ENCODE measurements at regions not wholly inside any gene's neighbourhood (a gene's known extent, or its start where the extent isn't known, plus 50 kb on each side); places are given as distances from the start of the nearest gene placed in this dataset.

DNA sequence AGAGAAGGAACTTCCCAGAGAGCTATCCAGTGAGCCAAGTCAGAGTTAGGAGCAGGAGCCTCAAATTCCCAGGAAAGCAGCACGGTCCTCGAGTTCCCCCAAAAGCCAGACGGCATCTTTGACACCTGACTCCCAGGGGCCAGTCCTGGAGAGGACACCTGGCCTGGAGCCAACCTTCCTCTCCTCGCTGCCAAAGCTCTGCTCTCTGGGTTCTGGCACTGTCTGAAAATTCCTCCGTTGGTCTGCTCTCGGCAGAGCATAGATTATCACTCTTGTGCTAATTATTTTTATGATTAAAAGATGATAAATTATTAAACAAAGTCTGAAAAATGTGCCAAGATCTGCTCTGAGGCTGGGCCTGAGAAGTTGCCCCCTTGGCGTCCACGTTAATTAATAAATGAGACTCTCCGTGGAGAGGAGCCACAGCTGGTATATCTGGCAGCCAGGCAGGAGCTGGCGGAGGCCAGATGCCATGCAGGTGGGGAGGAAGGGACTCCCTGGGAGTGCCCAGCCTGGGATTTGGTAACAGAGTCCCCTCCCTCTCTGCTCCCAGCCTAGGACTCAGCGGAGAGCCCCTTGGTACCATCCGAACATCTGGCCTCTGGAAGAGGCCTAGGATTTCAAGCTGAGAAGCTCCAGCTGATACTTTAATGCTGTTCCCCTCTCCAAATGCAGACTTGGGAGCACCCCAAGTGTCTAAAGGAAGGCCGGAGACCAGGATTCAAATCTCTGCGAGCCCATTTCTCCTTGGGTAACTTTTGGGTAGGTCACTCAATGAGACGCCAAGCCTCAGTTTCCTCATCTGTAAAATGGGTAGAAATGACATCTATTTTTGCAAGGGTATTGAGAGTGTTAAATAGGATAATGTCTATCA, 163.7 kb upstream of the POU3F1 start:
- Histone ChIP-seq H3K4me3 (ENCODE audit: low read length in 3 of 3) (no peak overlapping the region), H3K4me1 (ENCODE audit: control insufficient read depth in 3 of 3, insufficient read depth in 3 of 3, low read length in 3 of 3) (no peaks in the 10 kb centered on the region), H3K36me3 (ENCODE audit: control insufficient read depth in 3 of 3, insufficient read depth in 3 of 3, low read length in 3 of 3) (no peaks in the 10 kb centered on the region), H3K27ac (ENCODE audit: low read depth, low read length) (no peak overlapping the region), H3K9me3 (ENCODE audit: control insufficient read depth in 3 of 3, low read length in 3 of 3) (no peaks in the 10 kb centered on the region), H3K9ac (ENCODE audit: low read depth in 1 of 3, low read length in 3 of 3) (no peak overlapping the region), H3K27me3 (ENCODE audit: control insufficient read depth in 3 of 3, insufficient read depth in 3 of 3, low read length in 3 of 3) (peaks cover 21 to 40% (median 30%) of the 10 kb centered on the region in 3 donors)

DNA sequence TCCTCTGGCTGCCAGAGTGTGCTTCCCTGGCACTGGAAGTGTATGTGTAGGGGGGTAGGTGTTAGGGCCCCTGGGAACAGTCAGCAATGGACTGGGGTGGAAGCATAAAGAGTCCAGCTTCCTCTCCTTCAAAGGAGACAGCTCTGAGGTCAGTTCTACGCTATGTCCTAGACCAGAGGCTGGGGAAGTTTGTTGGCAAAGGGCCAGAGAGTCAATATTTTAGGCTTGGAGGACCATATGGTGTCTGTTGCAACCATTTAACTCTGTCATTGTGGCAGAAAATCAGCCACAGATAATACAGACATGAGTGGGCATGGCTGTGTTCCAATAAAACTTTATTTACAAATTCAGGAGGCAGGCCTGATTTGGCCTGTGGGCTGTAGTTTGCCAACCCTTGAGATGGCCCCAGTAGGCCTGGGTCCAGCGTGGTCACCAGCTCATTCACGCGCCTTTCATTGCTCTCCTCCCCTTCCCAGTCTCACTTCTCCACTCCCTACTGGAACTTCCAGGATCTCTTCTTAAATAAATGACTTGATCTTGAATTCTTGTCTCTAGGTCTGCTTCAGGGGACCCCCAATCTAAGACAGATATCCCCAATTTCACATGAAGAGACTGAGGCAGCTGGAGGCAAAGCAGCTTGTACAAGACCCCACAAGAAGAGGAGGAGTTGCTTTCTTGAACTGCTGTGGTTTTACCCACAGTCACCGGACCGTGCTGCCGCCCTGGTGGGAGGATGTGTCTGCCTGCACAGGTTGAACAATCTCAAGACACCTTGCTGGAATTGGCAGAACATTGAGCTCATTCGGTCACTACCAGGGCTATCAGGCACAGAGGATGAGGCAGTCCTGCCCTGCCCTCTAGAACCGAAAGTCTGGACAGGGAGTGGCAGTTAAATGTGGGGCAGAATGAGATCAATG, 162.4 kb upstream of the POU3F1 start:
- H3K9ac ChIP-seq (ENCODE audit: low read depth in 1 of 3, low read length in 3 of 3) = no peak overlapping the region
- H3K27me3 ChIP-seq (ENCODE audit: control insufficient read depth in 3 of 3, insufficient read depth in 3 of 3, low read length in 3 of 3) = peaks cover 11 to 30% (median 23%) of the 10 kb centered on the region in 3 donors
- H3K36me3 ChIP-seq (ENCODE audit: control insufficient read depth in 3 of 3, insufficient read depth in 3 of 3, low read length in 3 of 3) = no peaks in the 10 kb centered on the region
- H3K4me1 ChIP-seq (ENCODE audit: control insufficient read depth in 3 of 3, insufficient read depth in 3 of 3, low read length in 3 of 3) = no peaks in the 10 kb centered on the region
- no peak overlapping the region for H3K4me3 ChIP-seq (ENCODE audit: low read length in 3 of 3)
- no peaks in the 10 kb centered on the region for H3K9me3 ChIP-seq (ENCODE audit: control insufficient read depth in 3 of 3, low read length in 3 of 3)
- H3K27ac ChIP-seq (ENCODE audit: low read depth, low read length) = no peak overlapping the region

DNA sequence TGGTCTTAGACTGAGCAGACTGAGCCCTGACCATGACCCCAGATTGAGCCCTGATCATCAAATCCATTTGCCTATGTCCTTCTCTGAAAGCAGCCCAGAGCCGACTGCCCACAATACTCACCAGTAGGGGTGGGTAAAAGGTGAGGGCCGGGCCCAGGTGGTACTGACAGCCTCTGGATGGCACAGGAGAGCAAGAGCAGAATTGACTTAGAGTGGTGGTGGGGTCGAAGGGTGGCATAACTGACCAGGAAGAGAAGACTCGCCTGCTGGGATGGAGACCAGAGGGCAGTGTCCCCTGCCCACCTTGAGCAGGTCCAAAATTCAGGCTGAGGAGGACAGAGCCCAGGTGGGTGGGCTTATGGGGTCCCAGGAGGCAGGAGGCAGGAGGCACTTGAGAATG, 161.3 kb upstream of the POU3F1 start:
- Histone ChIP-seq H3K4me3 (ENCODE audit: low read length in 3 of 3) (no peak overlapping the region), H3K9ac (ENCODE audit: low read depth in 1 of 3, low read length in 3 of 3) (no peak overlapping the region), H3K4me1 (ENCODE audit: control insufficient read depth in 3 of 3, insufficient read depth in 3 of 3, low read length in 3 of 3) (no peaks in the 10 kb centered on the region), H3K27ac (ENCODE audit: low read depth, low read length) (no peak overlapping the region), H3K36me3 (ENCODE audit: control insufficient read depth in 3 of 3, insufficient read depth in 3 of 3, low read length in 3 of 3) (no peaks in the 10 kb centered on the region), H3K27me3 (ENCODE audit: control insufficient read depth in 3 of 3, insufficient read depth in 3 of 3, low read length in 3 of 3) (peaks cover 1 to 24% (median 15%) of the 10 kb centered on the region in 3 donors), H3K9me3 (ENCODE audit: control insufficient read depth in 3 of 3, low read length in 3 of 3) (no peaks in the 10 kb centered on the region)

DNA sequence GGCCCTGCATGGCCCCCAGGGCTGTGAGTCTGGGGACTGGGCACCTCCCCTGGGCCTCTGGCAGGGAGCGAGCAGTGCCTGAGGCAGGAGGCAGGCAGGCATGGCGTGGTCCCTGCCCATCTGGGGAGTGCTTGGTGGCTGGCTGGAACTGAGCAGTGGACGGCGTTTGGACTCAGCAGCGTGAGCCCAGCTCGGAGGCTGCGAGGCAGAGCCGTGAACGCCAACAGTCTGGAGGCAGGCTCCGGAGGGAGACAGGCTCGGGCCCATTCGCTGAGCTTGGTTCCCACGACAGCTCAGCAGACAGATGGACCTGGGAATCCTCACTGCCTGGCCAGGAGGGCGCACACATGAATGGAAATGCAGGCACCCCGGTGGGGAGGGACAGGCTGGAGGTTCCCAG, 160.7 kb upstream of the POU3F1 start:
- H3K36me3 ChIP-seq (ENCODE audit: control insufficient read depth in 3 of 3, insufficient read depth in 3 of 3, low read length in 3 of 3) = no peaks in the 10 kb centered on the region
- no peak overlapping the region for H3K4me3 ChIP-seq (ENCODE audit: low read length in 3 of 3)
- H3K9ac ChIP-seq (ENCODE audit: low read depth in 1 of 3, low read length in 3 of 3) = no peak overlapping the region
- no peak overlapping the region for H3K27ac ChIP-seq (ENCODE audit: low read depth, low read length)
- peaks cover 4 to 20% (median 9%) of the 10 kb centered on the region in 3 donors for H3K27me3 ChIP-seq (ENCODE audit: control insufficient read depth in 3 of 3, insufficient read depth in 3 of 3, low read length in 3 of 3)
- H3K4me1 ChIP-seq (ENCODE audit: control insufficient read depth in 3 of 3, insufficient read depth in 3 of 3, low read length in 3 of 3) = no peaks in the 10 kb centered on the region
- no peaks in the 10 kb centered on the region for H3K9me3 ChIP-seq (ENCODE audit: control insufficient read depth in 3 of 3, low read length in 3 of 3)

DNA sequence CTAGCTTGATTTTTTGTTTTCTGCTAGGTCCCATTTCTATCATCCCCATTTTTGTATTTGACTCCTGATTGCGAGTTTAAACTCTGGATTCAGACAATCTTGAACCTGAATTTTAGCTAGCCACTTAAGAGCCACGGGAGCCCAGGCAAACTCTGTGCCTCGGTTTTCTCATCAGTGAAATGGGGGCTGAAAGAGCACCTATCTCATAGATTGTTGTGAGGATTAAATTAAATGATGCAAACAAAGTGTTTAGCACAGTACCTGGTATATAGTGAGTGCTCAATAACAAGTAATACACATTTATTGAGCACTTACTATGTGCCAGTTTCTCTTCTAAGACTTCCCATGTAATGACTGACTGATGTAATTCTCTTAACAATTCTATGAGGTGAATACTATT, 158.1 kb upstream of the POU3F1 start:
- Histone ChIP-seq H3K4me3 (ENCODE audit: low read length in 3 of 3) (no peak overlapping the region), H3K27ac (ENCODE audit: low read depth, low read length) (no peak overlapping the region), H3K4me1 (ENCODE audit: control insufficient read depth in 3 of 3, insufficient read depth in 3 of 3, low read length in 3 of 3) (no peaks in the 10 kb centered on the region), H3K27me3 (ENCODE audit: control insufficient read depth in 3 of 3, insufficient read depth in 3 of 3, low read length in 3 of 3) (peaks cover 4 to 12% (median 4%) of the 10 kb centered on the region in 3 donors), H3K9me3 (ENCODE audit: control insufficient read depth in 3 of 3, low read length in 3 of 3) (peaks cover 0 to 2% (median 0%) of the 10 kb centered on the region in 3 donors), H3K9ac (ENCODE audit: low read depth in 1 of 3, low read length in 3 of 3) (no peak overlapping the region), H3K36me3 (ENCODE audit: control insufficient read depth in 3 of 3, insufficient read depth in 3 of 3, low read length in 3 of 3) (no peaks in the 10 kb centered on the region)

DNA sequence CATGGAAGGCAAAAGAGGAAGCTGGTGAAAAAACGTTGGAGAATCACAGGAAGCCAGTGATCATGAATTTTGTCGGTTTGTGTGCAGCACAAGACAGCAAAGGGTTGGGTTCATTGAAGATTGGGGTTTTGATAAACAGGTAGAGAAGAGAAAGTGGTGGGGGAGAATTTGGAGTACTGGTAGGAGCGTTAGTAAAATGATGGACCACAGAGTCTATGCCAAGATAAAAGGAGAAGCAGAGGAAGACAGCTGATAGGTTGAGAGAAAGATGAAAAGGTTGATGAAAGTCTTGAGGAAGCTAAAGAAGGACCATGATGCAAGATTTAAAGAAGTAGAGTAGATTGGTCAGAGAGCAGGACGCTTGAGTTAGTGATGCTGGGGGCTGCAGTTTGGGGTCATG, 156.8 kb upstream of the POU3F1 start:
- Histone ChIP-seq H3K9ac (ENCODE audit: low read depth in 1 of 3, low read length in 3 of 3) (no peak overlapping the region), H3K36me3 (ENCODE audit: control insufficient read depth in 3 of 3, insufficient read depth in 3 of 3, low read length in 3 of 3) (no peaks in the 10 kb centered on the region), H3K27me3 (ENCODE audit: control insufficient read depth in 3 of 3, insufficient read depth in 3 of 3, low read length in 3 of 3) (peaks cover 4 to 16% (median 4%) of the 10 kb centered on the region in 3 donors), H3K9me3 (ENCODE audit: control insufficient read depth in 3 of 3, low read length in 3 of 3) (peaks cover 0 to 2% (median 0%) of the 10 kb centered on the region in 3 donors), H3K4me3 (ENCODE audit: low read length in 3 of 3) (no peak overlapping the region), H3K4me1 (ENCODE audit: control insufficient read depth in 3 of 3, insufficient read depth in 3 of 3, low read length in 3 of 3) (no peaks in the 10 kb centered on the region), H3K27ac (ENCODE audit: low read depth, low read length) (no peak overlapping the region)

DNA sequence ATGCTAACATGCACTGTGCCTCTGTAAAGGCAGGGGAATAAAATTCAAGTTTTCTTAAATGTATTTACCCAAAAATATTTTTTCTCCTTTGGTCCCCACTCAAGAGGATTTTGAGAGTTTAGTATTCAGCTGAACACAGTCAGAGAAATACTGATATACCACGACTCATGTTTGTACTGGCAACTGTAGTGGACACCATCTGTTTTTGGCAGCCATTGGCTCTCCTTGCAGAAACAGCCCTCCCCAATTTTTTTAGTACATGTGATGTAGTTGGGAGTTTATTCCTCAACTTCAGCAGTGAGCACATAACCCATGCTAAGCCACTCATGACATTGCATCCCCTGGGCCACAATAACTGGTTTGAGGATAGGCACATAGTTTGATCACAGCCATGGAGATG, 154.8 kb upstream of the POU3F1 start:
- H3K27me3 ChIP-seq (ENCODE audit: control insufficient read depth in 3 of 3, insufficient read depth in 3 of 3, low read length in 3 of 3) = peaks cover 4 to 12% (median 4%) of the 10 kb centered on the region in 3 donors
- no peaks in the 10 kb centered on the region for H3K36me3 ChIP-seq (ENCODE audit: control insufficient read depth in 3 of 3, insufficient read depth in 3 of 3, low read length in 3 of 3)
- H3K9me3 ChIP-seq (ENCODE audit: control insufficient read depth in 3 of 3, low read length in 3 of 3) = peaks cover 0 to 2% (median 0%) of the 10 kb centered on the region in 3 donors
- no peak overlapping the region for H3K9ac ChIP-seq (ENCODE audit: low read depth in 1 of 3, low read length in 3 of 3)
- H3K27ac ChIP-seq (ENCODE audit: low read depth, low read length) = no peak overlapping the region
- no peaks in the 10 kb centered on the region for H3K4me1 ChIP-seq (ENCODE audit: control insufficient read depth in 3 of 3, insufficient read depth in 3 of 3, low read length in 3 of 3)
- H3K4me3 ChIP-seq (ENCODE audit: low read length in 3 of 3) = no peak overlapping the region

DNA sequence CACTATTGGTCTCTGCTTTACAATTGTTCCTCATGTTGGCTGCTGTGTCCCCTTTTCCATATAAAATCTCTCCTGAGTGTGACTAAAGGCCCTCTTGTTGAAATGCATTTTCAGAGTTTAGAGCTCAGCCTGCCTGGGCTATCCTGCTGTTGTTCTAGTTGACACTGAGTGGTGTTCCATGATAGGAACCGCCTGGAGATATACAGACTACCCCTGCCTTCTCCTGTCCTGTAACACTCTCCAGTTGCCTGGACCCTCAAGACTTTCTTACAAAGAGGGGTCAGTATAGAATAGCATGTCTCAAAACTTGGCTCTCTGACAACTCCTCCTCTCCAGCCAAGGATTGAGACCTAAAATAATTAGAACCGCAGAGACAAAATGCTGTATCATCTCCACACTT, 152.0 kb upstream of the POU3F1 start:
- Histone ChIP-seq H3K9me3 (ENCODE audit: control insufficient read depth in 3 of 3, low read length in 3 of 3) (peaks cover 0 to 2% (median 0%) of the 10 kb centered on the region in 3 donors), H3K36me3 (ENCODE audit: control insufficient read depth in 3 of 3, insufficient read depth in 3 of 3, low read length in 3 of 3) (no peaks in the 10 kb centered on the region), H3K27me3 (ENCODE audit: control insufficient read depth in 3 of 3, insufficient read depth in 3 of 3, low read length in 3 of 3) (peaks cover 3 to 7% (median 6%) of the 10 kb centered on the region in 3 donors), H3K27ac (ENCODE audit: low read depth, low read length) (no peak overlapping the region), H3K9ac (ENCODE audit: low read depth in 1 of 3, low read length in 3 of 3) (no peak overlapping the region), H3K4me1 (ENCODE audit: control insufficient read depth in 3 of 3, insufficient read depth in 3 of 3, low read length in 3 of 3) (no peaks in the 10 kb centered on the region), H3K4me3 (ENCODE audit: low read length in 3 of 3) (no peak overlapping the region)

DNA sequence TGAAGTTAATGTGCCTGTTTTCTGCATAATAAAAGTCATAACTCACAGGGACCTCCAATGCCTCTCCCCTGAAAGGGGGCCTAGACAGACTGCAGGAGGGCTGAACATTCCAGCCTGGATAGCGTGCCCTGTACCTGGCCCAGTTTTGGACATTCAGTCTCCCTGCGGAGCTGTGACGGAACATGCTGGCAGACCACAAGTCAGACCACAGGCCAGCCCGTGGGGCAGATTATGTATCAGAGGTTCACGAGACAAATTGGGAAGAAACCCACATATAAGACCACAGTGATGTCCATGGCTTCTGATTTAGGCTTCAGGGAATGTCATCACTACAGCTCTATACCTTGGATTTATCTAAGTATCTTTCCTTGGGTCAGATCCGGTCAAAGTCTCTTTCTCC, 151.5 kb upstream of the POU3F1 start:
- Histone ChIP-seq H3K9ac (ENCODE audit: low read depth in 1 of 3, low read length in 3 of 3) (no peak overlapping the region), H3K36me3 (ENCODE audit: control insufficient read depth in 3 of 3, insufficient read depth in 3 of 3, low read length in 3 of 3) (no peaks in the 10 kb centered on the region), H3K9me3 (ENCODE audit: control insufficient read depth in 3 of 3, low read length in 3 of 3) (peaks cover 0 to 2% (median 0%) of the 10 kb centered on the region in 3 donors), H3K4me3 (ENCODE audit: low read length in 3 of 3) (no peak overlapping the region), H3K4me1 (ENCODE audit: control insufficient read depth in 3 of 3, insufficient read depth in 3 of 3, low read length in 3 of 3) (no peaks in the 10 kb centered on the region), H3K27ac (ENCODE audit: low read depth, low read length) (no peak overlapping the region), H3K27me3 (ENCODE audit: control insufficient read depth in 3 of 3, insufficient read depth in 3 of 3, low read length in 3 of 3) (peaks cover 5 to 7% (median 6%) of the 10 kb centered on the region in 3 donors)

All from skeletal muscle tissue (tissue), 3 donors.